Mucosa of gallbladder (tissue), 1 donor: ENCODE measurements at regions not wholly inside any gene's neighbourhood (a gene's known extent, or its start where the extent isn't known, plus 50 kb on each side); places are given as distances from the start of the nearest gene placed in this dataset.

Experiments used
- DNase-seq: peaks from one replicate; pipeline ENCODE4 v3.0.0-alpha.2; 2020; ENCODE audit warnings: low spot score
- donor health status: DM: no; HTN: no; CAD: no.

GRCh38 chr14:57943541-57943940 lies 77.6 kb upstream of the SLC35F4 start:
- DNase-seq: no peak

DNA sequence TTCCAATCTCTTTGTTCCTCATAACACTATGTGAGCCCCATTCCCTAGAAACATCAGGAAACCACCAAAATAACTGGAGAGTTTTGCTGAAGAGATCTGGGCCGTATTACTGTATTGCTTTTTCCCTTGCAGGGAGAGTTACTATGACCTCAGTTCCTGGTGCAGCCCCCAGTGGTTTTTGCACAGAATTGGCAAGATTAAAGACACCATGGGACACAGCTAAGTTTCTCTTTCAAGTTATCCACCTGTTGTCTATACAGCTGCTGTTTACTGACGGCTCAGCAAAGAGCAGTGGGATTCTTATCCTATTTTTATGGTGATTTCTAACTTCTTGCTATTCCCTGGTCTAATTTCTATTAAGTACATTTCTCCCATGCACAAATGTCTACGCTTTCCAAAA lies 77.1 kb upstream of the SLC35F4 start:
- DNase-seq: no peak

DNA sequence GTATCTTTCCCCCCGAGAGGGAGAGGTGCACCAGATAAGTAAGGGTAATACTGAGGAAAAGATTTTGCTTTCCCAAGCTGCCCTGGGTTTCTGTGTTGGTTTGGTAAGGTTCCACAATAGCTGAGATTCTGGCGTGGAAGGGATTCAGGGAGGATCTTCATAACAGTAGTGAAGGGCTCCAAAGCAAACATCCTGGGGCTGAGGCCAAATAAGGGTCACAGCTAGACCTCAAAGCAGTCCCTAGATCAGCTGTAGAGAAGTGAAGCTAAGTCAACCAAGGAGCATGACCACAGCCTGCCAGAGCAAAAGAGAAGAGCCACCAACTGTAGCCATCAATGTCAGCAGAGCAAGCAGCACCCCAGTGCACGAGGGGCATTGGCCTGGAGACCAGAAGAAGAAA lies 73.2 kb upstream of the SLC35F4 start:
- no peak for DNase-seq

- no peak for DNase-seq
Observed at GRCh38 chr14:57938533-57938932, 72.6 kb upstream of the SLC35F4 start.

- no peak for DNase-seq
Observed at GRCh38 chr14:57937676-57938075, 71.8 kb upstream of the SLC35F4 start.

DNA sequence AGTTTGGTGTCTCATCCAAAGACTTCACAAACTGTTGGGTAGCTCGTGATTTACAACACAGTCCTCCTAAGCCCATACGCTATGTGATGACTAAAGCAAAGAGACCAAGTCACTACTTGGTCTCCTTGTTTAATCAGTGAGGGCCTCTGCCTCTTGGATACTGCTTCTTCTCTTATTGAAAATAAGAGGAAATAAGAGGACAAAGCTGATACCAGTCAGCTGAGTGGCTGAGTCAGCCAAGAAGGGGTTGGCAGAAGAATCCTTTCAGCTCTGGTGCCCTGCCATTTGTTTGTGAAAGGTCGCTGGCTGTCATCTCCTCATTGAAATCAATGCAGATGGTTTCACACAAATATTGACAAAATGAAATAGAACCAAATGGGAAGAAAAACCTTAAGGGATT lies 67.5 kb upstream of the SLC35F4 start:
- DNase-seq: peak; percentile 79

DNA sequence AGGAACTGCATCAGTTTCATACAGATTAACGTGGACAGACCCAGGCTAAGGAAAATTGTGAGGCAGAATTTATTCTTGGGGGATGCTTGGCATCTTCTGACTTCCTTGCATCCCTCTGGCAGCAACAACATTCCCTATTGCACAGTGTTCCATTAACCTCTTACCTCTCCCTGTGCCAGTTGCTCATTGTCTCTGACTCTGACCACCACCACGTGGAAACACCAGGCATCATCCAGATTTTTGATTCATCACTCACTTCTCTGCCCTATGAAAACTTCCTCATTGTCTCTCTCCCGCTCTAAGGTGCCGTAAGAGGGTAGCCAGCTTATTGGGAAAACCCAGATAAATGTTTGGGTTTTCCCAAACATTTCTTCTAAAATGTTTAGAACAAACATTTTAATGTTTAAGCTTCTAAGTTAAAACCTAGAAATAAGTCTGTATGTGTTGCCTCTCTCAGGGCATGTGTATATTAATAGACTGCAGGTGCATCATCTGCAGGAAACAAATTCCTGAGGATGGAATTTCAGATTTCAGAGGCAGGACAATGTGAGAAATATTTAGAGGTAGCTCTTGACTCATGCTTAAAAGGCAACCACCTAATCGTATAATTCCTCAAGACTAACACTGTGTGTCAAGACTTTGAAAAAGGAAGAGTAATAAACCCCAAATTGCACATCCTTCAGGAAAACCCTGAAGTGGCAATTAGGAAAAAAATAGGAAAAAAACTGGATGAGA lies 64.5 kb upstream of the SLC35F4 start:
- DNase-seq: no peak

DNA sequence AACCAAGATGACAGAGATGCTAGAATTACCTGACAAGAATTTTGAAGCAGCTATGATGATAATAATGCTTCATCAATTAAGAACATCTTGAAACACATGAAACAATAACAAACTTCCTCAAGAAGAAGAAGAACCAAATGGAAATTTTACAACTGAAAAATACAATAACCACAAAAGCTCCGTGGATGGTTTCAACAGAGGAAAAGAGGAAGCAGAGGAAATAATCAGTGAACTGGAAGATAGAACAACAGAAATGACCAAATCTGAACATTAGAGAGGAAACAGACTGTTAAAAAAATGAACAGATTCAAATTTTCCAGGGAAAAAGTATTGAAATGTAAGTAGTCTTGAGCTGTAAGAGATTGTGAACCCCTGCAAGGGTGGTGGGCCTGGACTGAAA lies 62.8 kb upstream of the SLC35F4 start:
- no peak for DNase-seq

DNA sequence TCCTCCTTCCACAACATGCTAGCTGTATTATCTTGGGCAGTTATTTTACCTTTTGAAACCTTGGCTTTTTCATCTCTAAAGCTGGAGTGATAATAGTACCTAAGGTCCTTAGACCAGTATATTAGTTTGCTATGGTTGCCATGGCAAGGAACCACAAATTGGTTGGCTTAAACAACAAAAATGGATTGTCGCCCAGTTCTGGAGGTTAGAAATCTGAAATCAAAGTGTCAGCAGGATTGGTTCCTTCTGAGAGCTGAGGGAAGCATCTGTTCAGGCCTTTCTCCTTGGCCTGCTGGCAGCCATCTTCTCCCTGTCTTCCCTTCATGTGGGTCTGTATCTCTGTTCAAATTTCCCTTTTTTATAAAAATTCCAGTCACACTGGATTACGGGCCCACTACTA lies 55.5 kb upstream of the SLC35F4 start:
- DNase-seq: no peak

DNA sequence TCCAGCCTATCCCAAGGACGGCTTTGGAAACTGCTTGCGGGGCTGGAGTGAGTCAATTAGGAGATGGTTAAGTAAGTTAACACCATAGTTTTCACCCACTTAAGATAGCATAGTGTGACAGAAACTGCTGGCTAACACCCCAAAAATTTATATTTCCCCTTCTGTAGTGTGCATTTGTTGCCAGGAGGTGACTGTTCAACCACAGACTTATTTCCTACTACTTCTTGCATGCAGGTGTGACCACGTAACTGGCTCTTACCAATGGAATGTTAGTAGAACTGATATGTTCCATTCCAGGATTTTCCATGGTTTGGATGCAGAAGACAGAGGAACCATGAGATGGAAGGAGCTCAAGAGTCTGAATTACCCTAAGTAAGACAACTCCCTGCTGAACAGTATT lies 52.9 kb upstream of the SLC35F4 start:
- DNase-seq: no peak
